PC-9 (cell line): ENCODE measurements at regions not wholly inside any gene's neighbourhood (a gene's known extent, or its start where the extent isn't known, plus 50 kb on each side); places are given as distances from the start of the nearest gene placed in this dataset.

ENCODE experiments used
- CTCF ChIP-seq: fragments of 200-600 bp; sonication (generic); conservative IDR thresholded peaks from 2 replicates; pipeline ENCODE4 v1.6.1; 2017; ENCODE audit warnings: mixed run types, antibody characterized with exemption, mild to moderate bottlenecking, moderate library complexity
- EZH2 ChIP-seq: fragments of 200-600 bp; sonication (generic); IDR thresholded peaks from 2 replicates; pipeline ENCODE4 v1.8.0; 2017; ENCODE audit warnings: antibody characterized with exemption, low read depth

GRCh38 chr2:187158452-187158851, 289.6 kb downstream of the CALCRL start:
- TF ChIP-seq CTCF, result no peak
- no peak for TF ChIP-seq EZH2
